Fibroblast of the aortic adventitia (primary cell): ENCODE measurements at regions not wholly inside any gene's neighbourhood (a gene's known extent, or its start where the extent isn't known, plus 50 kb on each side); places are given as distances from the start of the nearest gene placed in this dataset.
A peak's percentile ranks its signal among the peaks of the same experiment; 100 is the strongest.
"Not testable (repeated sequence)": the region's sequence is repeated elsewhere in the genome, so short reads cannot be mapped to it uniquely, and the experiment has no call there.

ENCODE experiments used
- DNase-seq: peaks from one replicate; pipeline ENCODE4 v3.0.0-alpha.2; 2010; ENCODE audit warnings: low read depth
- H3K4me3 ChIP-seq: 2 replicates; pipeline ENCODE4 v1.5.1; 2011; ENCODE audit warnings: low read depth, mild to moderate bottlenecking, control low read depth, low read length, moderate library complexity
- CTCF ChIP-seq: IDR thresholded peaks from 2 replicates; pipeline ENCODE4 v1.5.1; 2011; ENCODE audit warnings: mild to moderate bottlenecking, low read length, control low read depth, inconsistent platforms; ENCODE audit not compliant: insufficient read depth

- H3K4me3 ChIP-seq = no peak overlapping the region
- no peak for DNase-seq
- TF ChIP-seq CTCF = no peak
Measured at GRCh38 chr4:127383666-127384065, 249.1 kb upstream of the INTU start.

GRCh38 chr4:127394516-127394915, 238.2 kb upstream of the INTU start:
- TF ChIP-seq CTCF = no peak
- no peak overlapping the region for H3K4me3 ChIP-seq
- no peak for DNase-seq

GRCh38 chr4:127400276-127400675, 232.5 kb upstream of the INTU start:
- DNase-seq = no peak
- H3K4me3 ChIP-seq = no peak overlapping the region
- TF ChIP-seq CTCF = no peak

GRCh38 chr4:127400731-127401346, 231.9 kb upstream of the INTU start:
- TF ChIP-seq CTCF = peak; percentile 93
- no peak overlapping the region for H3K4me3 ChIP-seq
- peak; percentile 85 for DNase-seq

GRCh38 chr4:127403471-127404084, 229.2 kb upstream of the INTU start:
- no peak for TF ChIP-seq CTCF
- no peak for DNase-seq
- no peak overlapping the region for H3K4me3 ChIP-seq

- TF ChIP-seq CTCF = no peak
- DNase-seq = no peak
- H3K4me3 ChIP-seq = no peak overlapping the region
Measured at GRCh38 chr4:127406187-127406586, 226.6 kb upstream of the INTU start.

- H3K4me3 ChIP-seq, DNase-seq: not testable (repeated sequence)
Measured at GRCh38 chr4:127407572-127407971, 225.2 kb upstream of the INTU start.
